GM21576 (cell line): ENCODE measurements at regions not wholly inside any gene's neighbourhood (a gene's known extent, or its start where the extent isn't known, plus 50 kb on each side); places are given as distances from the start of the nearest gene placed in this dataset.
"Not testable (repeated sequence)": the region's sequence is repeated elsewhere in the genome, so short reads cannot be mapped to it uniquely, and the experiment has no call there.

Experiments used
- ATAC-seq: cut with Tn5 transposase; IDR thresholded peaks from one replicate; pipeline ENCODE4 v1.9.1; 2021; ENCODE audit warnings: mild to moderate bottlenecking, moderate library complexity; ENCODE audit not compliant: unreplicated experiment

DNA sequence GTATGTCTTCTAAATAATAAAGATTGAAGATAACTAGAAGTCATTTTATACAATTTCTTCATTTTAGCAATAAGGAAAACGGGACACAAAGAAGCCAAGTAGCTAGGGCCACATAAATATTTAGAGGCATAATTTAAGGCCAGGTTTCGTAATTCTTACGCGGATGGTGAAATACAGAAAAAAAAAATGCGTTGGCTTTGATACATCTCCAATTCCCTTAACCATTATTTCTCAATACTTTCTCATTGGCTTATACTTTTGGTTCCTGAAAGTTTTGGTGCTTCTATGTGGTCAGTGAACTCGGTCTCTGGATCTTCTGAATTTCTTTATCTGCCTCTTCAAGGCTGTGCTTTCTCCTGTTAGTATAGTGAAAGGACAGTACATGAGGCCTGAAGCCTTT, 888.1 kb downstream of the KCNJ2 start:
- ATAC-seq: no peak

DNA sequence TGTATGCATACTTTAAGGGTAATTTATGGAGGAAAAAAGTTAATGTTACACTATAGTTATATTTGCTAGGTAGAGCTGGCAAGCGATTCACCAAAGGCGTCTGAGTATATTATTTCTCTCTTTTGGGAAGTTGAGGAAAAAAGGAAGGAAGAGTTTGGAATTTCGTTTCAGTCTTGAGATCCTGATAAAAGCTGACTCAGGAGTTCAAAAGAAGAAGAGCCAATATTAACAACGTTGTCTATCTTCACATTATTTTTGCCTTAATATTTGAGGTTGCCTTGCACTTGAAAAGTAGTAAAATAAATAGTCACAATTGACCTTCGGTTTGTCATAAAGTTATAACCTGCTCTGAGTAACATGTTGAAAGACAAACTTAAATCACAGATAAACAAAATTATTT, 888.6 kb downstream of the KCNJ2 start:
- ATAC-seq: no peak

DNA sequence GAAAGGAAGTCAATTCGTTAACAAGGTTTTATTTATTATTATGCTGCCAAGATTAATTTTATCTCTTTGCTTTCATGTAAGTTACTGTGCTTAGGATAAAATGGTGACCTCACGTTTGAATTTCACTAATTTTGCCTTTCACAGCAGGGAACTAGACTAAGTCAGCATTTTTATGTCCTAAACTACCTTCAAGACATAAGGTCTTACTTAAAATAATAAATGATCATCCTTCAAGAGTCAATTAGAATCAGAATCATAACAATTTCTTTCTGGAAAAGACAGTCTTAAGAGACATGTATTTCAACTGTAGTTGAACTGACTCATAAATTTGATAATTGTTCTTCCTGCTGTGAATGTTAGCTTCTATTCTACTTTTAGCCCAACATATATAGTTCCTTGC, 893.8 kb downstream of the KCNJ2 start:
- no peak for ATAC-seq

DNA sequence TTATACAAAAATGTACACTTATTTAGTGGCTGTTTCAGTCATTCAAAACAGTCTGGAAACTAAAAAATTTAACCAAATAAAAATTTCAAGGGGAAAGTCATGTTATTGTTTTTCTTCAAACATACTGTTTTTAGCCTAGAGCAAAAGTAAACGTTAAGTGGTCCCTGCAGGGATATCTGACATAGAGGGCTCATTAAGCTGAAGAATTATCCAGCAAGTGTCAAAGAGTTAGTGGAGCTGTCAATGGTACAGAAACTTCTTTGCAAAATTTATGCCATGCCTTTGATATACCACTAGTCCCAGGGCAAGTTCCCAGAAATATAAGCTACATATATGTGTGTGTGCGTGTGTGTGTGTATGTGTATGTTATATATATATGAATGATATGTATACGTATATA, 894.2 kb downstream of the KCNJ2 start:
- no peak for ATAC-seq

DNA sequence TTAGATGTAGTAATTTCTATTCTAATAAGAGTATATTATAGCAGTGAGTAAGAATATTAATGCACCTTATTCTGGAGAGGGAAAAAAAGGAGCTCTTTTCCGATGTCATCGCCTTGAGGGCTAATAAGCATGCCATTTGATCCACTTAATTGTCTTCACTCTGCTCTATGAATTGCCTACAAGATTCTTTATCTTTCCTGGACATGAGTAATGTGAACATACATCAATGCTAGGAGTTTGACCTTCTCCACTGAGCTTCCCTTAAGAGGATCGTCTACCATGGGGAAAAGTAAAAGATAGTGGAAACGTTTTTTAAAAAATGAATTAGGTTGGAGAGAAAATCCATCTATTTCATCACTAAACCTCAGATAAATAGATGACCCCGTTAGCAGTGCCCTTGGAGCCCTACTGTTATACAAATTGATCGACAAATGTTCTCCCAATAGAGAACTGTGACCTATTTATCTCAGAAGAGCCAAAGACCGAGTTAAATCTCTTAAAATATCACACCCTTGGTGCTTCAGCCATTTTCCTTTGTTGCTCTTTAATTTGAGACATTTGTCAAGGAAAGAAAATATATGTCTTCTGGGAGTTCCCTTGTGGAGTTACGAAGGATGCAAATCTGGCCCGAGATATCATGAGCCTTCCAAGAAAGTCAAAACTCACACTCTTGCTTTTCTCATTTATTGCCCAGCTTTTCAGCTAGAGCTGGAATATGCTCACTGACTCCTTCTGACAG, 898.5 kb downstream of the KCNJ2 start:
- ATAC-seq: no peak

DNA sequence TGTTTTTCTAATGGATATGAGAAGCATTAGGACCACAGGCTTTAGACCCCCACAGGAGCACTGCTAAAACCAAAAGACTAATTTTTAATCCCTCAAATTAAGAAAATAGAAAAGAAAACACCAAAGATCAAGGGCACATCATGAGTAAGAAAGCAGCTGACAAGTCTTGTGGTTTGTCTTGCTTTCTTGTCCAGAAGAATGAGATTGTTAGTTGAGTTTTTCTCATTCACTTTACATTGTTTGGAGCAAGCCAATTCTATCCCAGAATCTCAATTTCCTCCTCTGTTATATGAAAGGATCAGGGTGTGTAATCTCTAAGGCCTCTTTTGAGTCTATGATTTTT, 899.0 kb downstream of the KCNJ2 start:
- ATAC-seq: no peak

DNA sequence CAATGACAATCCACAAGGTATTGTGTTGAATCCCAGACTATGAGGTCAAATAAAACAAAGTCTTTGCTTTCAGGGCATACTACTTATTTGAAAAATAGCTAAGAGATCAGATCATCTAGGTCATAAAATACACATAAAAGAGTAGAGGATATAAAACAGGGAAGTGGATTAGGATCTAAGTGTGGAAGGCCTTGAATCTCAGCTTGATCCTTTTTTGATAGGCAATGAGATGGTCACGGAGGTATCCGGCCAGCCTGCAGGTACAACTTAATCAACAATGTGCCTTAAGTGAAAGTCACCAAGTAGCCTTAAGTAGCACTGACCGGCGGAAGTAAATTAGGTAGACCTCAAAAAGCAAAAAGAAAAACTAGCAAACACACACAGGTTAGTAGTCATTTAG, 901.7 kb downstream of the KCNJ2 start:
- ATAC-seq: no peak

DNA sequence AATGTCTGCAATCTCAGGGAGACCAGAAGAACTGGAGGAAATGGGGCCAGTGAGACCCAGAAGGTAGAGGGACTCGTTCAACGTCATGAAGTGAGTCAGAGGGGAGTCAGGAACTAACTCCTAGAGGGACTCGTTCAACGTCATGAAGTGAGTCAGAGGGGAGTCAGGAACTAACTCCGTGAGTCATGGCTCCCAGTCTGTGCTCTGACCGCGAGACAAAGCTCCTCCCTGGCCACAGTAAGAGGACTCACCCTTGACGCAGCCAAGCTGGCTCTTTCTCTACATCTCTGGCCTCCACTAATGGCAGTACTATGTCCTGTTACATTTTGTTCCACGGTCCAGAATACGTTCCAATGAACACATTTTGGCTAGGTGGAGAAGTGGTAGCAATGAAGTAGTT, 902.5 kb downstream of the KCNJ2 start:
- ATAC-seq: no peak

DNA sequence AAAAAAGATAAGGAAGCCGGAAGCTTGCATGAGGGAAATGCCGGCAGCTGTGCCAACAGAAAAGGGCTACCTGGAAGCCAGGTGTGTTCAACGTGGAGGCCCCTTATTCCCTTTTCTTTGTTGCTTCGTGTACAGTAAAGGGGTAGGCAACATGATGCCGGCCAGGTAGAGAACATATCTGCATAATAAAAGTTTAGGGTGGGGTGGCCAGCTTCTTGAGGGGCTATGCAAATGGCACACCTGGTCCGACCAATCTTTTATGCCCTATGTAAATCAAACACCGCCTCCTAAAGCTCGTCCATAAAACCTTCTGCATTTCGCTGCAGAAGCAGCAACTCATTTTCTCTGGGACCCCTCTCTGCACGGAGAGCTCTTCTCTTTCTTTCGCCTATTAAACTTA, 911.6 kb downstream of the KCNJ2 start:
- ATAC-seq: no peak

DNA sequence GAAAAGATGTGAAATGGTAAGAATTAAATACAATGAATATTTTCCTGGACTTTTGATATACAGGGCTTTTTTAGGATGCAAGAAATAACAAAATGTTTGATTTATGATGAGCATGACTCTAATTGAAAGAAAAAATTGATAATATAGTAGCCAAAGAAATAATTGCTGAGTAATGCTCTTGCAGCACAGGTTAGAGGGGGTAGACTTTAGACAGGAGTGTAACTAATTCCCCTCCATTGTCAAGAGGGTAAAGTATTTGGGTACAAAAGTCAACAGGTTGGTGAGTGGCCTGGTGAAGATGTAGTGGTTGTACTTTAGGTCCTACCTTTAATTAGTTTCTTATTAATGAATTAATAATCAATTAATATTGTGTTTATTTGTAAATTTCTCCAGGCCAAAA, 912.3 kb downstream of the KCNJ2 start:
- ATAC-seq: no peak

DNA sequence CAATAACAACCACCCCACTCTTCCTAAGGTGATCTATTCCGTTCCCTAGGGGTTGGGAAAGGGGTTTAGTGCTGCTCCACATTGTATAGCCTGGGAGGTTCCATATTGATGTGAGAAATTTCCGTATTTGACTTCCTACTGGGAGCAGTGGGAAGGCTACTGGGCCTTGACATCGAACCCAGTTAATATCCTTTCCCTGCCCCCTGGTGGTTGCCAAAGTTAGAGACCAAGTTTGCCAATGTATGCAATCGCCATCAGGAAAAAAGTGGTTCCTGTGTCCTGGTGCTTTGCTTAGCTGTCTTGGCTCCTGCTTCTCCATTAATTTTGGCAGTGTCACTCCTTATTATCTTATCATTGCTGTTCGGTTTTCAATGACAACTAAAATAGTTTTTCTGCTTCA, 914.9 kb downstream of the KCNJ2 start:
- ATAC-seq: no peak

DNA sequence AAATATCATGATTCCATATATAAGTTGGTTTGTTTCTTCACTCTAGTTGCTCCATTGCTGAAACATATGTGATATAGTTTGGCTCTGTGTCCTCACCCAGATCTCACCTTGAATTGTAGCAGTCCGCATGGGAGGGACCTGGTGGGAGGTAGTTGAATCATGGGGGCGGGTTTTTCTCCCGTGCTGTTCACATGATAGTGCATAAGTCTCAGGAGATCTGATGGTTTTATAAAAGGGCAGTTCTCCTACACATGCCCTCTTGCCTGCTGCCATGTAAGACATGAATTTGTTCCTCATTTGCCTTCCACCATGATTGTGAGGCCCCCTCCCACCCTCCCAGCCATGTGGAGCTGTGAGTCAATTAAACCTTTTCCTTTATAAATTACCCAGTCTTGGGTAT, 915.5 kb downstream of the KCNJ2 start:
- ATAC-seq: no peak

DNA sequence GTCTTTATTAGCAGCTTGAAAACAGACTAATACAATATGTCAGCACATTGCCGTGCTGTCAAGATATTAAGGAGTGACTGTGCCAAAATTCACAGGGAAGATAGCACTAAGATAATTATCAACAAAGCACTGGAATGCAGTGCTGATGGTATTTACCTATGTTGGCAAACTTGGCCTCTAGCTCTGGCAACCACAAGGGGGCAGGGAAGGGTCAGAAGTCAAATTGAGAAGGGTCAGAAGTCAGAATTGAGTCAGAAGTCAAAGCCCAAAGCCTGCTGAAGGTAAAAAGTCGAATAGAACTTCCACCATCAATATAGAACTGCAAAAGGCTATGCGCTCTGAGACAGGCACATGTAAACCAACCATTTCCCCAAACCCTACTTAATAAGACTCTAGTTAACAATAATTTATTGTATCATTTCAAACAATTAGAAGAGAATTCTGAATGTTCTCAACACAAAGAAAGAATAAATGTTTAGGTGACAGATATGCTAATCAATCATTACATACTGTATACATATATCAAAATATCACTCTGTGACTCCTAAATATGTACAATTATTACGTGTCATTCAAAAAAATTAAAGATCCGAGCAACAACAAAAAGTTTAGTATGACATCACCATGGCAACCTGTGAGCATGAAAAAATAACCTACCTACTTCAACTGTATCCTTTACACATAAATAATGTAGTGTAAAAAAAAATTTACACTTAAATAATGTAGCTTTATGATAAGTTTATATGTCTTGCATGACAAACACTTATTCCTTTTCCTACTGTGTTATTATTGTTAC, 916.1 kb downstream of the KCNJ2 start:
- ATAC-seq: no peak

DNA sequence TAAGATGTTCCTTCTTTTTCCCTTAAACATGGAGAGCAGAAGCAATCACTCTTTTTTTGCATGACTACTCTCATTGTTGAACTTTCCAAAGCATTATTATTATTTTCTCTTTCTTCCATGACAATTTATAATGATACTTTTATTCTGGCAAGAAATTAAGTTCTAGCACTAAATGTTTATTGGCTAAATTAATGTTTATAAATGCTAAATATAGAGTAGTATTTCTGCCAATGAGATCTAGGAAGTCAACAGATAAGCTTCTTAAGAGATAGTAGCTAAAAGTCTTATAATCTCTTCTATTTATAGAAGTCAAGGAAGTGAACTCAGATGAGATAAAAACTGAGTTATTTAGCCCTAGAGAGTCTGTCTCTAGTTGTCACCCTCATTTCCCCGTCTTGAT, 920.1 kb downstream of the KCNJ2 start:
- ATAC-seq: no peak

DNA sequence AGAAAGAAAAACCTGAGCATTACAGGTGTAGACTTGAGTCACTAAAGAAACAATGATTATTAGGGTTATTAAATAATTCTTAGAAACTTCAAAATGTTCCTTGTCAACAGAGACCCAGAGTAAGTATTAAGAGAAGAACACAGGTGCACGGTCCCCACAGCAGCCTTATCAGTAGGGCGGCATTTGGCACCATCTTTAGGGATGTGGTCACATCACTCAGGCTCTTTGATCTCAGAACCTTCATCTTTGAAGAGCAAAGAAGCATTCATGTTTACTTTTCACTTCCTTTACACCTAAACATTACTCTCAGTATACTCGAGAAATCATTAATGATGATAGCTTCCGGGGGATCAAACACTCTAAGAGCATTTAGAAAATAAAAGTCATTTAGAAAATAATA, 928.7 kb downstream of the KCNJ2 start:
- no peak for ATAC-seq

DNA sequence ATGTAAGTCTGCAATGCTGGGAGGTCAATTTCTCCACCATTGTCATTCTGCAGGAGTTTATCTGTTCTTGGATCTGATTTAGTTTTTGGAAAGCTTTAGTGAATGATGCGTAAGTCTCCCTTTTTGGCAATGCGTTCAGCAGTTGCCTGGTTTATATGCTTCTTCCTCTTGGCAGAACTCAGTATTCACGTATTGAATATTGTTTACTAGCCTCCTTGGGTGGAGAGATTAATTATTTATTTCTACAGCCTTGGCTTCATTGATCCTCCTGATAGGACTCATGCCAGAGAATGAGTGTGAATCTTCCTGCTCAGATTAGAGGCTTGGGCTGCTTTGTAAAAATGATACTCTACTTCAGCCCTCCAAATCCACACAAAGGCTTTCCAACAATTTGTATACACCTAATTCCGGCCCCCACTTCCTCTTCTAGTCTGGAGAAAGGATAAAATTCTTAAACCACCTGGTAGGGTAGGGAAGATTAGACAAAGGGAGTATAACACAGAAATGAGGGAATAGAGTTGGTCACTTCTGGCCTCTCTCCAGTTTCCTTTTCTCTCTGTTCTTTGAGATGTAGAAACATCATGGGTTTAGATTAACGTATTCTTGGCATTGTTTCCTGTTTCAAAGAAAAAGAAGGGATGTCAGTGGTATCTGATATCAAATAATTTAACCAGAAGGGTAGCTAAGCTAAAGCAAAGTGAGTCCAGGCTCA, 929.8 kb downstream of the KCNJ2 start:
- ATAC-seq: no peak

DNA sequence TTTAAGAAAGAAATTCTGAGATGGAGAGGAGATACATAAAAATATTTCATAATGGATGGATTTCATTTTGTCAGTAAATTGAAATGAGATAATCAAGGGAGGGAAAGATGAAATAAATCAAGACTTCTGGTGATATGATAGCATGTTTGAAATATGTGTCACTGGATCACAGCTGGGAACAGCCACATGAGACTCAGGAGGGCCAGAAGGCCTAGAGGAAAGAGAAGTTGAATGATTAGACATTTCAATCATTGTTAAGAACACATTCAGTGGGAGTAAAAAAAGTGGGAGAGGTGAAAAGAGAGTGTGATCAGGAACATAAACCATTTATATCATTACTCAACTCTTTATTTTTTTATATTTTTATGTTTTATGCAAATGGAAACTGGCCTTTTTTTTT, 933.4 kb downstream of the KCNJ2 start:
- no peak for ATAC-seq

DNA sequence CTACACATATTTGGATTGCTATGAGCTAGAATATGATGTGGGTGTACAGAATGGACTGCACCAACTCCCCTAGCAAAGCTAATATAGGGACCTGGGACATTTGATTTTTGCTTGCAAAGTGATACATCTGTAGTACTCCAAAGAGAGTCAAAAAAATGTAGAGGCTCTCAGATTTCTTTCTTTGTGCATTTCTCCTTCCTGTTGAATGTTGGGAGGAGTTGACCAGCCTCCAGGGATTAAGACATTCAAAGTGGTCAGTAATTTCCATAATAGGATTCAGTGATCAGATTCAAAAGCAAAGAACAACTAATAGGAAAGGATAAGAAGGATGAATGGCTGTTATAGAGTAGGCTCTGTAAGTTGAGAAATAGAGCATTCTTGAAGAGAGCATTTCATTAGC, 934.9 kb downstream of the KCNJ2 start:
- no peak for ATAC-seq

DNA sequence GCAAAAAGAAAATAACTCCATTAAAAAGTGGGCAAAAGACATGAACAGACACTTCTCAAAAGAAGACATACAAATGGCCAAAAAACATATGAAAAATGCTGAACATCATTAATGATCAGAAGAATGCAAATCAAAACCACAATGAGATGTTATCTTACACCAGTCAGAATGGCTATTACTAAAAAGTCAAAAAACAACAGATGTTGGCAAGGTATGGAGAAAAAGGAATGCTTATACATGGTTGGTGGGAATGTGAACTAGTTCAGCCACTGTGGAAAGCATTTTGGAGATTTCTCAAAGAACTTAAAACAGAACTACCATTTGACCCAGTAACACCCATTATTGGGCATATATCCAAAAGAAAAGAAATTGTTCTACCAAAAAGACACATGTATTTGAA, 936.7 kb downstream of the KCNJ2 start:
- not testable (repeated sequence) for ATAC-seq

DNA sequence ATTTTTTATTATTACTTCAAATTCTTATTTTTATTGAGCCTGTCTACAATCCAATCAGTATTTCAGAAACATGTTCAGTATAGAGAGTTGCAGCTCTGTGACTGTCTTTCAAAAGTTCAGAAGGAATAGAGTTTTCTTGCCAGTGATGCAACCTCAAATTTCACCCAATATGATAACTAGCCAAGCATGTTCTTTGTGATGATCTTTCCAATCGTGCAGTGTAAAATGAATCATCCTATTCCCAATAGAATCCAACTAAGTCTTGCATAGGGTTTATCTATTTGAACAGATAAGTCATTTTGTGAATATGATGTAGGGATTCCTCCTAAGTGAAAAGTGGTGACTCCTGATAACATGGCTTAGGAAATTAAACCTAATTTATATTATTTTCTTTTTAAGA, 937.8 kb downstream of the KCNJ2 start:
- ATAC-seq: no peak

DNA sequence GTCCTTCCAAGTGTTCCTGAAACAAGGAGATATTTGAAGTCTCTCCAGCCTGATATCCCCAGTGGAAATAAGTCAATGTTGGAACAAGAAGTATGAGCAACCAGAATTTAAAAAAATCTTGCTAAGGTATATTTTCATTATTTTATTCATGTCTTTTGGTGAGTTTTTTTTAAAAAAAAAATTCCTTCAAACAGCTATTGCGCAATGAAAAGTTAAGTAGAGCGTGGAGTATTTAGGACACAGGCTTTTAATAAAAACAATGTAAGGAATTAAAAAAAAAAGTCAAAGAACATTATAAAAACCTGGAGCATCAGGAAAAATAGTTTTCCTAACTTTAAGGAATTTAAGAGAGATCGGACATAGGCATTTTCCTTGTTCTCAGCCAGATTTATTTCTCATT, 940.4 kb downstream of the KCNJ2 start:
- ATAC-seq: no peak

DNA sequence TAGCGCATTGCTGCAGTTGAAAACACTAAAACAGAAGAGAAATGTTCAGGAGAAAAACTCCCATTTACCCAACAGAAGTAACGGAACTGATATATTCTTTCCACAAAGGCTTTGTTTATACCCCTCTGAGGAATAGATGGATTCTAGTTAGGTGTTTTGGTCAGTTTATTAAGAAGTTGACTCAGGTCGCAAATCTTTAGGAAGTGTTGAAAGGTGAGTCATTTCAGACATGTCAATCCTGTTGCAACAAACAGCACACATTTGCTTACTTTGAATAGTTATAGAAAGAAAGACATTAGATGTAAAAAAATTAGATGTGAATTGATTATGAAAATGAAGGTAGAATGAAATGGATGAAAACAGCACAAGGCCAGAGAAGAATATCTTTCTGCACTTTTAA, 941.0 kb downstream of the KCNJ2 start:
- ATAC-seq: no peak
